DMS114 treated with DMSO at 0.1 percent for 48 hours (cell line): ENCODE measurements at regions not wholly inside any gene's neighbourhood (a gene's known extent, or its start where the extent isn't known, plus 50 kb on each side); places are given as distances from the start of the nearest gene placed in this dataset.

Source experiments
- DNase-seq: peaks from one replicate; lab custom pipeline; 2025; ENCODE audit not compliant: unreplicated experiment; lab: John Stamatoyannopoulos, UW

DNA sequence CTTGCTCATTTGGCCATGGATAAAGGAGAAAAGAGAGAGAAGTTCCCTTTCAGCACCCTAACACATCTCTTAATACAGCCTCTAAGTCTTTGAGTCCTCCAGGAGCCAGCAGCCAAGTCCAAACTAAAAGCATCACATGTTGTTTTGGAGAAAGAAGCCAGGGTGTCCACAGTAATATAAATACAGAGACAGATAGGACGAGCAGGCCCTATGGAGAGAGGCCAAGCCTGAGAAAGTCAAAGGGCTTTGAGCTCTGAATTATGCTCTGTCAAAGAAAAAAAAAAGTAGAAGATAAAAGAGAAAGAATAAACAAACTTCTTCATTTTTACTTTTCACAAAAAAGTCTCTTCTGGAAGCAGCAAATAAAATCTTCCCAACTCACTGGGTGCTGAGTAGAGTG is 92.4 kb upstream of the THBS1 start:
- DNase-seq, result no peak

DNA sequence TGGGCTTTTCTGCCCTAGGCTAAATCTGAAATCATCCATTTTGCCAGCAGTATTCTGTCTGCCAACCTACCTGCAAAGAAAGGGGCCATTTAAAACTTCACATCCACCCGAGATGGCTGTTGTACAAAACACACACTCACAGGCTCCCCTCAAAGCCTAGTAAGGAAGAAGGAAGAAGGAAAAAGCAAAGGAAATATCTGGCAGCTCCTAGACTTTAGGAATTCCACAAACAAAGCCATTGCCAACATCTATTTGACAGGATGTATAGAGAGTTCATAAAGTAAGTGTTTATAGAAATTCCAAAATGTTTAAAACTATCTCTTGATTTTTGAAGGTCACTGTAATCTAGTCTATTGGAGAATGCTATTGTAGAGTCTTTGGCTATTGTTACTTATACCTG is 91.9 kb upstream of the THBS1 start:
- DNase-seq, result no peak

- DNase-seq, result no peak
Observed at GRCh38 chr15:39491115-39491885, 89.6 kb upstream of the THBS1 start.

DNA sequence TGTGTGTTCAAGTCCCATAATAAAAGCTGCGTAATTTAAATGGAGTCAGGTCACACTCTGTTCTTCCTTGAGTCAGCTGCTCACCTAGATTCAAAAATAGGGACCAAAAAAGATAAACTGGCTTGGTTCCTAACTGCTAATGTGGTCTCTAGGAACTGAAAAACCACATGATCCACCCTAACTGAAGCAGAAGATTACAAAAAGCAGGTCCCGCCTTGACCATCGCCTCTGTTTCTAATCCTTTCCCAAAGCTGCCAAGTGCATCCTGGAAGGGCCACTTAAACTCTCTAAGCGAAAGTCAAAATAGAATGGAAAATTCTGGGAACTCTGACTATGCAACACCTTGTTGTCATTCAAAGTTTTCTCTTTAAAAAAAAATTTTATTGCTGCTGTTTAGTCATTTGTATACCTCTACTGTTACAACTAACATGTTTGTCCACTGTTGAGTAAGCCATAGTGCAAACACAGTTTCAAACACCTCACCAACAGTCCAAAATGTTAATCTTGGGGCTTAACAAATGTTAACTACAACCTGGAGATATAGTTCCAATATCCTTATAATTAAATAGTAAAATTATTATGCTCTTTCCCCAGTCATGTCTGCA is 88.9 kb upstream of the THBS1 start:
- DNase-seq, result no peak

GRCh38 chr15:39493424-39494067 is 87.3 kb upstream of the THBS1 start:
- no peak for DNase-seq

GRCh38 chr15:39494462-39494861 is 86.4 kb upstream of the THBS1 start:
- DNase-seq, result no peak

DNA sequence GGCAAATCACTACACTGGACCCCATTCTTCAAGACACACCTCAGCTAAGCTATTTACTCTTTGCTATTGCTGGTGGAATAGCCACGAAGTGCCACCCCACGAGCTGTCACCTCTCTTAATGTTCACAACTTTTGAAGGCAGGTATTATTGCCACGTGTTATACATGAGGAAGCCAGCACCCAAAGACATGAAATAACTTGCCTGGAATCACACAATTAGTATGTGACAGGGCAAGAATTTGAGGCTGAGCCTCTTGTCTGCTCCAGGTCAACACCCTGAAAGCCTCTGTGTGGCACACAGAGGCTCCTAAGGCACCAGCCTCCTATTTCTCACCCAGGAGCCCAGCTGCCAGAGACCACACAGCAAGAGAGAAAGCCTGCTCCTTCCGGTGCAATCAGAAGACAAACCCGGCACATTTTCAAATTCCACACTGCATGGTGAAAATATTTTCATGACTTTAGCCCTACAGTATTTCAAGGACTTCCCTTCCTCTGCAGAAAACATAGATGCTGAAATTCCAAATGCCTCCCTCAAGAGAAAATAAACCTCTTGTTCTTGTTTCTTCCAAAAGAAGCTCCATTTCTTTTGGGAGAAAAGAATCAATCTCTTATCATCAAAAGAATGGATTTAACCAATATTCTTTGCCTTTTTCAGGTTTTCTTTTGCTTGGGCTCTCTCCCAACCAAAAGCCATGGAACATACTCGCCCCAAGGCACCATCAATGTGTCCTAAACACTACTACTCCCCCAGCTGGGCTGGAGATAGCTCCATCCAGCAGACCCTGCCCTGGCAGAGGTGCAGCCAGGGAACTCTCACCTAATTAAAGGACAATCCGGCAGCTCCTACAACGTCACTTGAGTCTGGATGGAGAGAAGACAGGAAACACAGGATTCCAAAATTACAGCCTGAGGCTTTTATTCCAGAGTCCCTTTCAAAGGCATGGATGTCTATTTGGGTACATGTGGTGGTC is 84.7 kb upstream of the THBS1 start:
- DNase-seq, result no peak

DNA sequence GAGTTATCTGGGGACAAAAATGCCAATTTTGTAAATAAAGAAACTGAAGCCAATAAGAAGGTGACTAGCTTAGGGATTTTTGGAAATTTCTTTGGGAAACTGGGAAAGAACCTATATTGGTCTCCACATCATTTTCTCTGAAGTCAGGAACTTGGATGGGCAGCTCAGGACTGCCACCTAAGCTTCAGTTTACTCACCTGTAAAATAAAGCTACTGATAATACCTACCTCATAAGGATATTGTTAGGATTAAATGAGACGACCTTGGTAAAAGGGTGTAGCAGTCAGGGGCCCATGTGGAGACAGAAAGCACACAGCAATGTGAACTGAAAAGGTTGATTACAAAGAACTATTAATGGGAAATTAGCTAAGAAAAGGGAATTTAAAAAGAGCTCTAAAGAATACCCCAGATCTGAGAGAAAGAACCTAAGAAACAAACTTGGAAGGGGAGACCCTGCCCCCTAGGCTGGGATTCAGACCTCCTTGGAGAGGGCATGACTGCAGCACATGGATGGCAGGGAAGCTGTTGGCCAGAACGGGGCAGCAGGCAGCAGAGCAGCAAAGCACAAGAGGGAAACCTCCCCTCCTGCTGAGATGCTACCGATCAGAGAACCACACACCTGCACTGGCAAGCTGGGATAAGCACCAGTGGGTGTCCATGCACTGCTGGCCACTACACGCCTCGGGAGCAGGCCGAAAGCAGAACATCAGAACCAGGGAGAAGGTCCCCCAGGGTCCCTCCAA is 83.7 kb upstream of the THBS1 start:
- no peak for DNase-seq

DNA sequence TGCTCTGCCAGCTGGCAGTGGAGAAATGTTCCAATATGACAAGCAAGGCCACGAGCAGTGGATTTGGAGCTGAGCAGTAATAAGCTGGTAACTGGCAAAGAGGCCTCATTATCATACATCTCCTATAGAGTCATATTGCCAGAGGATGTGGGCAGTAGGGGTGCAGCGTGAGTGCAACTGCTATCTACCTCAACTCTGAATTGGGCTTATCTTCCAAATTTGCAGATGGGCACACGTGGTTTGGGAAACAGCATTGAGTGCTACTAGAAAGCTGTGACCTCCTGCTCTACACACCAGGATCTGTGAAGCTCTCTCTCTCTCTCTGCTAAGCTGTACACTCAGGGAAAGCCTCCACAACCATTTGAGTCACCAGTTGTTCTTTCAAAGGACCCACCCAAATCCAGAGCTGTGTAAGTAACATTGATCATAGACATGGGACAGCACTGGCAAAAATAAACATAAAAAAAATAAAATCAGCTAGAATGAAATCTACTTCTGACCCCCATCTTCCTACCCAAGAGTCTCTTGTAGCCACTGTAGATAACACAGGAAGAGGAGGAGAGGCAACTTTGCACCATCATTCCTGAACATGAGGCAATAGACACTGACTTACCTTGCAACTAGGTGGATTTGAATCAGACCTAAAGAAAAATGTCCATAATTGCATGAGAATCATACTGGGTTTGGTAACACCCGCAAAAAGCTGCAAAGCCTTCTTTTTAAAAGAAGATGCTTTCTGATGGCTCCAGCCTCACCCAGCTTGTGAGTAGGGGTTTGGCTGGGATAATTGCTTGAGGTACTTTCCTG is 82.9 kb upstream of the THBS1 start:
- no peak for DNase-seq

DNA sequence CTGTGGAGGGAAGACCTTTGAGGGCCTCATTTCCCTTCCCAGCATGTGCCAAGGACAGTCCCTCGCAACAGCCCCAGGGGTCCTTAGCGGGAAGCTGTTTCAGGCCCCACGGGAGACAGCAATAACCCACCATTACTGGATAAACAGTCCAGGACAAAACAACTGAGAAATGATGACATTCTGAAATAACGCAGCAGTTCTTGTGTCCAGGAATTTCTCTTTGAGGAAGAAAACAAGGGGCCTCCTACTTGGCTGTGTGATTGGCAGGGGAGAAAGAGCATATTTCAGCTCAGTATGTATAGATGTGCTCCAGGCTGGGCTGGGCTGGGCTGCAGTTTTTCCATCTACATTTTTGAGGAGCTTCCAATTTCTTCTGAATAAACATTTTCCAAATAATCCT is 82.2 kb upstream of the THBS1 start:
- DNase-seq, result no peak

- DNase-seq, result no peak
Observed at GRCh38 chr15:39499042-39499441, 81.8 kb upstream of the THBS1 start.

DNA sequence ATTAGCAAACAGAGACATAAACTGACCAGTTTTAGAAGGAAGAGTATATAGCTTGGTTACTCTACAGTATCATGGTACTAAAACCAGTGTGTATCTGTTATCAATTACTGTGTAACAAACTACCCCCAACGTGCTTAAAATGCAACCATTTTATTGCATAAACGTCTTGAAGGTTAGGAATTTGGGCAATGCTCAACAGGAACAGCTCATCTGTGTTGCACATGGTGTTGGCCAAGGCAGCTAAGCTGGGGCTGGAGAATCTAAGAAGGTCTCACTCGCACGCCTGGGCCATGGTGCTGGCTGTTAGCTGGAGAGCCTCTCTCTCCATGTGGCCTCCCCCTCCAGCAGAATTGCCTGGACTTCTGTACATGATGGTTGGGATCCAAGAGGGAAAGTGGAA is 81.2 kb upstream of the THBS1 start:
- no peak for DNase-seq

DNA sequence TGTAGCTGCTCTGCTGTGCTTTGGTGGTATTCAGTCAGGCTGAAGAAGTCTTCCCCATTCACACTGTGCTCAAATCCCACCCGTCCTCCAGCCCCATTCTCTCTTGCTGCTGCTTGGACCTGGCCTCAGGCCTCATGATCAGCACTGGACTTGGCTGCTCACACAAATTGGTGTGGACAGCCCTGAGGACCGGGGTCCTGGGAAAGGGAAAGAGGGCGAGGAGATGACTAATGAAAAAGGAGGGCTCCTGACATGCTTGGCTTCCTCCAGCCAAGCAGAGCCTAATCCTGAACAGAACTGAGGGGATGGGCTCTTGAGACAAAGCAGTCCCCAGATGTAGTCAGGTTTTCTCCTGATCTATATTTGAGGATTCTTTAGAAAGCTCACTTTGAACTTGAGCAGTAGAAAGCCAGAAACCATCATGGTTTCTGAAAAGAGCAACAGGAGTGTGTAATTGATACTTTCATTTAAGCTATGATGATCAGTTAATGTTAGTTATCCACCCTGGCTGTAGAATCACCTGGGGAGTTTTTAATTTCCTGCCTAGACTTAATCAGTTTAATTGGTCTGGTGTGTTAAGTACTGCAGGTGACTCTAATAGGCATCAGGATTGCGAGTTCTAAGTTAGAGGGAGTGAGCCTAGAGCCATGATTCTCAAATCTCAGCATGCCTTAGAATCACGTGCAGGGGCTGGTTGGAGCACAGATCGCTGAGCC is 79.4 kb upstream of the THBS1 start:
- DNase-seq, result no peak

- no peak for DNase-seq
Observed at GRCh38 chr15:39502082-39502447, 78.8 kb upstream of the THBS1 start.

GRCh38 chr15:39502611-39503195 is 78.2 kb upstream of the THBS1 start:
- no peak for DNase-seq

GRCh38 chr15:39503526-39503925 is 77.4 kb upstream of the THBS1 start:
- DNase-seq, result no peak

DNA sequence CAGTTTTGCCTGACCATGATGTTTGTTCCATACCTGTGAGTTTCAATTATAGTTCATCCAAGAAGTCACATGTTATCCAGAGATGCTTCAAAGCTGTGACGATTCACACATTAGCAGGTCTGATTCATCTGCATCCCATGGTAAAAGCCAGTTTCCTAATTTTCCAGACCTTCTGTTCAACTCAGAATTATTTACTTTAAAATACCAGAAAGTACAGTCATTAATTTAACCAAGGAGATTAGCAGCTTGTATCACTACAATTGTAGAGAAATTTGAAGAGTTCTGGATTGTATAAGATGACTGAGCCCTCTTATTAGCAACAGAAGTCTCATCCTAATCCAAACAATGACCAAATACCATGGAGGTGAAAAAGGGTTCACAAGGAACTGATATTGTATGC is 76.1 kb upstream of the THBS1 start:
- DNase-seq, result no peak

DNA sequence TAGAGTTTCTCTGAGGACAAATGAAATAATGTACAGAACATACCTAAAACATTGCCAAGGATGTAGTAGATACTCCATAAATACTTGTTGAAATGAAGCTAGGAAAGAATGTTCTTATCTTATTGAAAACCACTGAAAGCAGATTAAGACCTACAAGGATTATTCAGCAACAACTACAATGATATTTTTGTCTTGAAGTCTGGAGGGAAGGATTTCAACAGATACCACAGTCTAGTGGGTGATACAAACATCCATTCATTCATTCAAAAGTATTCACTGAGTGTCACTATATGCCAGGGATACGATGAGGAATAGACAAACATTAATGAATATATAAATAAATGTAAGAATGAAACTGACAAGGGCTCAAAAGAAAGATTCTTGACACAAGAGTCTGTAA is 74.7 kb upstream of the THBS1 start:
- DNase-seq, result no peak

DNA sequence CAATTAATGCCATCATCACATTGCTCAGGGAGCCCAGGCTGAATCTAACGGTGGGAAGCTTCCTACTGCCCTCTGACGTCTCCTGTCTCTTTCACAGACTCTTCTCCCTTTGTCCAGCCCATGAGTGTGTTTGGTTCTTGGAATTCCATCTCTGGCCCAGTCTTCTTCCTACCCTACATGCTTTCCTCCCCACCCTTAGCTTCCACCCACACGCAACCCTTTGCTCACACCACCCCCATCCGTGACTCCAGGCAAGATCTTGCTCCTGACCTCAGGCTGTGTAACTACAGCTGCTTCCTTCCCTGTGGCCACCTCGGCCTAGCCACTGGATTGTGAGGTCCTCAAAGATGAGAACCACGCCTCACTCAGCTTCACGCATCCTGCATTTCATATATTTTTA is 72.3 kb upstream of the THBS1 start:
- no peak for DNase-seq
